ENCODE measurements at regions not wholly inside any gene's neighbourhood (a gene's known extent, or its start where the extent isn't known, plus 50 kb on each side); places are given as distances from the start of the nearest gene placed in this dataset.

DNA sequence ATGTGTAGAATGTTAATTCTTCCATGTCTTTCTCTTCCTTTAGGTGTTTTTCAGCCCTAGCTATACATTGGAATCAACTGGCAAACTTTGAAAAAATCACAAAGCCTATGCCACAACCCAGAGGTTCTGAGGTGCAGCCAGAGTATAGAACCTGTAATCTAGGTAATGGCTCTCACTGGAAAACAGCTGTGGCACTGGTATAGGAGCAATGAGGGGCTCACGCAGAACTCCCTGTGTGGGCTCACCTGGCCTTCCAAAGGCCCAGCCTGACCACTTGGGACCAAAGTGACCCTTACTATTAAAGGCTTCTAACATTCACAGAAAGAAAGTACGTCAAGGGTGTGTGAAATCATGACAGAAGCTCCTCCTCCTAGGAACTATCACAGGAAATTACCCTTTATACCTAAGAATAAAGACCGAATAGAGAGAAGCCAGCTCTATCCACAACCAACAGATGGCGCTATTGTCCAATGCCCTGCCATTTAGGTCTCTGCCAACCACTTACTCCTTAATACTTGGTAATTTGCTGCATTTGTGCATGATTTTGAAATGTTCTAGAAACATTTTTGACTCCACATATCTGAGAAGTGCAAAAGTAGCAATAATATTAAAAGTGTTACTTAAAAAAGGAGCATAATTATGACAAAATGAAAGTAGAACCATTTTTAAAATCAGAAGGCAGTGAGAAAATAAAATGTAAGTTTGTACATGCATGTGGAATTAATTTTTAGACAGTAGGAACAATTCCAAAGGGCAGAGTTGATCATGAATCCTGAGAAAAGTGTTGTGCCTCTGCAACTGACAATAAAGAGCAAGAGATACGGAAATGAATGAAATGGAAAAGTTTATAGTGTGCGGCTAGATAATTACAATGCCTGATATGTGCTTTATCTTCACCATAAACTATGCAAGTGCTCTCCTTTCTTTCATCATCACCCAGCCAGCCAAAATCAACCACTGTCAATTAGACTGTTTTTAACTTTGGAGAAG, 93.1 kb upstream of the HAO2 start:
- ATAC-seq (peak; percentile 85), DNase-seq (peak in 1 of 3 donors; percentile 65)
- Histone ChIP-seq H3K9me3 (no peaks in the 10 kb centered on the region), H3K4me3 (no peak overlapping the region), H3K4me1 (ENCODE audit: low read depth) (no peaks in the 10 kb centered on the region), H3K36me3 (ENCODE audit: low read depth) (no peaks in the 10 kb centered on the region)
- TF ChIP-seq, protein P1, sequence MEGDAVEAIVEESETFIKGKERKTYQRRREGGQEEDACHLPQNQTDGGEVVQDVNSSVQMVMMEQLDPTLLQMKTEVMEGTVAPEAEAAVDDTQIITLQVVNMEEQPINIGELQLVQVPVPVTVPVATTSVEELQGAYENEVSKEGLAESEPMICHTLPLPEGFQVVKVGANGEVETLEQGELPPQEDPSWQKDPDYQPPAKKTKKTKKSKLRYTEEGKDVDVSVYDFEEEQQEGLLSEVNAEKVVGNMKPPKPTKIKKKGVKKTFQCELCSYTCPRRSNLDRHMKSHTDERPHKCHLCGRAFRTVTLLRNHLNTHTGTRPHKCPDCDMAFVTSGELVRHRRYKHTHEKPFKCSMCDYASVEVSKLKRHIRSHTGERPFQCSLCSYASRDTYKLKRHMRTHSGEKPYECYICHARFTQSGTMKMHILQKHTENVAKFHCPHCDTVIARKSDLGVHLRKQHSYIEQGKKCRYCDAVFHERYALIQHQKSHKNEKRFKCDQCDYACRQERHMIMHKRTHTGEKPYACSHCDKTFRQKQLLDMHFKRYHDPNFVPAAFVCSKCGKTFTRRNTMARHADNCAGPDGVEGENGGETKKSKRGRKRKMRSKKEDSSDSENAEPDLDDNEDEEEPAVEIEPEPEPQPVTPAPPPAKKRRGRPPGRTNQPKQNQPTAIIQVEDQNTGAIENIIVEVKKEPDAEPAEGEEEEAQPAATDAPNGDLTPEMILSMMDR (IDR thresholded peaks at IDR 0.05) = peak; percentile 44
- intact Hi-C loops (cut with DNase I, micrococcal nuclease) = no loop called here

DNA sequence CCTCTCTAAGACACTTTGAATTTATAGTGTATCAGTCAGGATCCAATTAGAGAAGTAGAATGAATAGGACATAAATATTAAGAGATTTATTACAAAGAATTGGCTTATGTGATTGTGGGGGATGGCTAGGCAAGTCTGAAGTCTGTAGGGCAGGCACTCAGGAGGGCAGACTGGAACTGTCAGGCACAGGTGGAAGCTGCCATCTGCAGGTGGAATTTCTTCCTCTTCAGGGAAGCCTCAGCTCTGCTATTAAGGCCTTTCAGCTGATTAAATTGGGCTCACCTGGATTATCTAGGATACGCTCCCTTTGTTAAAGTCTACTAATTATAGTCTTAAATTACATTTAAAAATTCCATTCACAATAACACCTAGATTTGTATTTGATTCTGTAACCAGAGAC, 92.0 kb upstream of the HAO2 start:
- TF ChIP-seq, protein P1 (IDR thresholded peaks at IDR 0.05) = no peak
- ATAC-seq (peak; percentile 38), DNase-seq (peak in 1 of 3 donors; percentile 10)
- no peaks in the 10 kb centered on the region for H3K9me3 ChIP-seq
- intact Hi-C loops (cut with DNase I, micrococcal nuclease) = no loop called here
- H3K4me3 ChIP-seq = no peak overlapping the region
- no peaks in the 10 kb centered on the region for H3K4me1 ChIP-seq (ENCODE audit: low read depth)
- H3K36me3 ChIP-seq (ENCODE audit: low read depth) = no peaks in the 10 kb centered on the region

- TF ChIP-seq, protein P1 (IDR thresholded peaks at IDR 0.05) = no peak
- Histone ChIP-seq H3K4me1 (ENCODE audit: low read depth) (no peaks in the 10 kb centered on the region), H3K9me3 (no peaks in the 10 kb centered on the region), H3K36me3 (ENCODE audit: low read depth) (no peaks in the 10 kb centered on the region), H3K4me3 (no peak overlapping the region)
- DNase-seq (no peak), ATAC-seq (no peak)
- intact Hi-C loops (cut with DNase I, micrococcal nuclease) = loop anchor here in 1 of 2 donors (10.0 kb wide), 1 partner anchor 85 kb away; the partner anchor contains the start of gene HAO2
Observed at GRCh38 chr1:119279456-119280381, 88.9 kb upstream of the HAO2 start.

- ATAC-seq (peak; percentile 32), DNase-seq (peak in 1 of 3 donors; percentile 7)
Observed at GRCh38 chr1:119285482-119285881, 83.1 kb upstream of the HAO2 start.

More at GRCh38 chr1:119285482-119285881, 83.1 kb upstream of the HAO2 start:
- intact Hi-C loops (cut with DNase I, micrococcal nuclease) = loop anchor here (5.0 to 10.0 kb wide), 2 partner anchors 79 to 82 kb away; partner anchors contain the start of gene HAO2 (in 2 of the 2)
- H3K4me3 ChIP-seq = no peak overlapping the region
- no peaks in the 10 kb centered on the region for H3K36me3 ChIP-seq (ENCODE audit: low read depth)
- H3K4me1 ChIP-seq (ENCODE audit: low read depth) = no peaks in the 10 kb centered on the region
- TF ChIP-seq, protein P1 (IDR thresholded peaks at IDR 0.05) = no peak
- H3K9me3 ChIP-seq = no peaks in the 10 kb centered on the region
